NOMO-1 treated with DMSO at 0.1 percent for 48 hours (cell line): ENCODE measurements at regions not wholly inside any gene's neighbourhood (a gene's known extent, or its start where the extent isn't known, plus 50 kb on each side); places are given as distances from the start of the nearest gene placed in this dataset.
"Not testable (repeated sequence)": the region's sequence is repeated elsewhere in the genome, so short reads cannot be mapped to it uniquely, and the experiment has no call there.

Experiments used
- DNase-seq: peaks from one replicate; lab custom pipeline; 2025; ENCODE audit not compliant: unreplicated experiment; lab: John Stamatoyannopoulos, UW

DNA sequence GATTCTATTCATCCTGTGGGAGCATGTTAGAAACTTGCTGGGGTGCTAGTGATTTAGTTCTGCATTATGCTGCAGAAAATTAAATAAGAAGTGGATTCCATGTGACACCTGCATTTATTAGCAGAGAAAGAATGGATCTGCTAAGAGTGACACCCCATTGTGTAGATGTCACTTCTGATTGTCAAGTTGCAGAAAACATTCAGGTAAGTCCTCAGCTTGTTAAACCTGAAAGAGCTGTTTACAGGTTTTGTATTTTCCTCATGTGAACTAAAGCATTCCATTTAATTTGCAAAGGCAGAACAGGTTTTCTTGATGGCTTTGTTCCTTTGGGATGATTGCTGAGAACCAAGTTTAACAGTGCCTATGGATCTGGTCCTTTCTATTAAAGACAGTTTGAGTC lies 238.7 kb downstream of the ABCC12 start:
- DNase-seq = no peak

DNA sequence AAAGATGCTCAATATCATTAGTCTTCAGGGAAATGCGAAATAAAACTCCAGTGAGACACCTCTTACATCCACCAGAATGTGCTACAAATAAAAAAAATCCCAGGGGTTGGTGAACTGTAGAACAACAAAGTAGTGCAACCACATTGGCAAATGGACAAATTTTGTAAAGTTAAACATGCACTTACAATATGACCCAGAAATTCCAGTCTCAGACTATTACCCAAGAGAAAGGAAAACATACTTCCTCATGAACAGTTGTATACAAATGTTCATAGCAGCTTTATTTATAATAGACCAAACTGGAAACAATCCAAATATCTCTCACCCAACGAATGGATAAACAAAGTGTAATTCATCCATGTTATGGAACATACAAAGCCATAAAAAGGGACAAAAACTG lies 239.5 kb downstream of the ABCC12 start:
- no peak for DNase-seq

DNA sequence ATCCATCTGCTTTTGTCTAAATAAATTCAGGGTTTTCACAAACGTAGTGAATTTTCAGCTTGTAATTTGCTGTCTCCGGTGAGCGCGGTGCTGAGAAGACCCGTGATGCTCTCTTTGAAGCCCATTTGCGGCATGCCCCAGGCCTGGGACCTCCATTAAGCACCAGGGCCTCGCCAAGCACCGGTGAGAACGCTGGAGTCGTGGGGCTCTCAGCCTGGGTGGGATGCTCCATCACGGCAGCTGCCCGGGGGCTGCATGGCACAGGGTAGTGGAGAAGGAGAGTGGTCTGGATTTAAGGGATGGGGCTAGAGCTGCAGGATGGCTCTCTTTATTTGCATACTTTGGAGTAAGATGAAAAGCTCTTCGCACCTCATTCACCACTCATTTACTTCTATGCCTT lies 248.7 kb downstream of the ABCC12 start:
- DNase-seq = no peak

GRCh38 chr16:47905771-47906170 lies 250.0 kb downstream of the ABCC12 start:
- no peak for DNase-seq

- no peak for DNase-seq
Measured at GRCh38 chr16:47904691-47905090, 251.1 kb downstream of the ABCC12 start.

GRCh38 chr16:47903470-47903869 lies 252.3 kb downstream of the ABCC12 start:
- no peak for DNase-seq

DNA sequence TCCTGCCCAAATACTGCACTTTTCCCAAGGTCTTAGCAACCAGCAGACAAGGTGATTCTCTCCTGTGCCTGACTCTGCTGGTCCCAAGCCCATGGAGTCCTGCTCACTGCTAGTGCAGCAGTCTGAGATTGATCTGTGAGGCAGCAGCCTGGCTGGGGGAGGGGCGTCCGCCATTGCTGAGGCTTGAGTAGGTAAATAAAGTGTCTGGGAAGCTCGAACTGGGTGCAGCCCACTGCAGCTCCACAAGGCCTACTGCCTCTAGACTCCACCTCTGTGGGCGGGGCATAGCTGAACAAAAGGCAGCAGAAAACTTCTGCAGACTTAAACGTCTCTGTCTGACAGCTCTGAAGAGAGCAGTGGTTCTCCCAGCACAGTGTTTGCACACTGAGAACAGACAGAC lies 258.7 kb downstream of the ABCC12 start:
- DNase-seq = not testable (repeated sequence)

- DNase-seq = no peak
Measured at GRCh38 chr16:47895146-47895545, 260.6 kb downstream of the ABCC12 start.

- DNase-seq = no peak
Measured at GRCh38 chr16:47892999-47893398, 262.8 kb downstream of the ABCC12 start.

GRCh38 chr16:47888734-47889133 lies 267.1 kb downstream of the ABCC12 start:
- no peak for DNase-seq

DNA sequence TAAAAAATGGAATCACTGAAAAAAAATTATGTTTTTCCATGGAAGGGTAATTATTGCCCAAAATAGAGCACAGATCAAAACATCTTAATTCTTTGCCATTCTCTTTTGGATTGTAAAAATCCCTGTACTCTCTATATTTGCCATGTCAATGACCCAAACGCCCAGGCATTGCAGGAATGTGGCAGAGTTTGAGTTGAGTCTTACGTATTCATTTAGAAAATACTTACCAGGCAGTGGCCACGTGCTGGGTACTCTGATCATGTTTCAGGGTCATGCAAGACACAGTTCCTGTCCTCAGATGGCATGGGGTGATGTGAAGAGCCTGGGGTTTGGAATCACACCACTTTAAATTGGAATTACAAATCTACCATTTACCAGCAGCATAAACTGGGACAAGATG lies 267.7 kb downstream of the ABCC12 start:
- no peak for DNase-seq

DNA sequence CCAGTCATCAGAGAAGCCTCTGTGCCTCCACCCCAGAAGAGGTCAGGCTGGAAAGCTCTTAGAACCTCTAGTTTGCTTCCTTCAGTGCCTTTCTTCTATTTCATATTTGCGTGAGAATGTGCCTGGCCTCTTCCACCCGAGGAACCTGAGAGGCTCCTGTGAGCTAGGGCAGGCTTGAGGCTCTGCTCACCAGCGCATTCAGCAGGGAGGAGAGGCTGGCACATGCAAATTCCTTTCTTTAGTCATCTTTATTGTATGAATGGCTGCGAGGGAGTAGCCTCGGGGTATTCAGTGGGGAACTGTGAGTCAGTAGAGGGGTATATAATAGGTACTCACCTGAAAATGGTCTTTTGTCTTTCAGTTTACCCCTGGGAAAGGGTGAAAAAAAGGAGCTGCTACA lies 268.3 kb downstream of the ABCC12 start:
- no peak for DNase-seq

DNA sequence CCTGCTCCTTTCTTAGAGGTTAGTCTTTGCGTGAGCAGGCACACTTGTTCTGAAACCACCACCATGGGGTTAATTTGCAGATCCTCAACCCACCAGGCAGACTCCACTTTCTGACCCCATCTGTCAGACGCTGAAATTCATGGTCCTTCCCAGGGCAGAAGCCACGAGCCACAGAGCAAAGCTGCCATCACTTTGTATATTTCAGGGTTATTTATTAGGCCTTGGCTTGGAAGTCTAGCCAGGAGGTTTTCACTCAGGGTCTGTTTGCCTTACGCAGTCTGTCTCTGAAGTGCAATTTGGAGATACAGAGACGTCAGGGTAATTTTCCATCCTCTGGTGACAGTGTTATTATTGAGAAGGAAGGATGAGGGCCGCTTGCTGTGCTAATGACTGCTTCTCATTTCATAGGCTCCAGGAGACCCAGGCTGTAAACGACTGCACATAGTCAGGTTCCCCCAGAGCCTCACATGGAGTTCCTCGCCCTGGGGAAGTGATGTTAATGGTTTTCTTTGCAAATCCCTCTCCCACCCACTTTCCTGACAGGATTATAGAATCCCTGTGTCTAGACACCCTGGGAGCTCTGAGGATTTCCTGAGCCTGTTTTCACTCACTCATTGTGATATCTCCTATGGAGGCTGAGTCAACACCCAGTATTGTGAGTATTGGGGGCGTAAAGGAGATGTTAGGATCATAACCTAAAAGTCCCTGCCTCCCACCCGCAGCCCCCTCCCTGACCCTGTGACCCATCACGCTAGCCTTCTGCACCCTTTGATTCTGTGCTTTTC lies 269.0 kb downstream of the ABCC12 start:
- DNase-seq = no peak

- no peak for DNase-seq
Measured at GRCh38 chr16:47886139-47886538, 269.7 kb downstream of the ABCC12 start.

DNA sequence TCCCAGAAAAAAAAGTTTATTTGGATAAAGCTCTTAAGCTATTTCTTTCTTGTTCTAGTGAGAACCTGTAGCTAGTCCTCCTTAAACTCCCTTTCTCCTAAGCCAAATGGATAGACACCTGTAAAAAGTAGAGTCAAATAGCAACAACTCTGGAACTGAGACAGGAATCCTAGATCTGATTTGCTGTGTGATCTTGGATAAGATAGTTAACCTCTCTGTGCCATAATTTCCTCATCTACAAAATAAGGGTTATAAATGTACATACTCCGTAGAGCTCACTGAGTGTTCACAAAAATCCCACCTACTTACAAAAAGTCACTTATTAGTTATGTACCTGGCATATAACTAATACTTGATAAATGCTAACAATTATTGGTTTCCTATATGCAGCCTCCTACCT lies 270.3 kb downstream of the ABCC12 start:
- DNase-seq = no peak

DNA sequence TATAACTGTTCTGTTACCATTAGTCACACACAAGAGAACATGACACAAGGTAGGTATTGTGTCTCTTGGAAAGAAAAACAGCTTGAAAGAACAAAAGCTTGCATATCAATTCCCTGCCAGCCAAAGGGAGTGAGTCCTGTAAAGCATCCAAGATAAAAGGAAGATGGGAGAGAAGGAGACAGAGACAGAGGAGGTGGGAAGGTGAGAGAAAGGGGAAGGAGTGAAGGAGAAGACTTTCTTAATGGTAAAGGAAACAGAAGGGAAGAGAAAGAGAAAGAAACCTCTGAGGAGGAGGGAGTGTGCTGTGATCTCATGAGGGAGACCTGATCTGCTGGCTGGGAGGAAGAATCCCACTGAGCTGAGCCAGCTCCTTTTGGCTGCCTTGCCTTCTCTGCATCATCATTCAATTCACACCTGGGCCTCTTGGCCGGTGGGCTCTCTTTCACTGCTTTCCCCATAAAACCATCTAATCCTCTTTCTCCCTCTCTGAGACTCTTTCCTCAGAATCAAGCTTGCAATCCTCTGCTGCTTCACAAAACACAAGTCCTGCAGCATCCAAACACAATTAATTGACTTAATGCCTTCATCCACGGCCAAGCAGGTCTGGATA lies 271.6 kb downstream of the ABCC12 start:
- no peak for DNase-seq

- no peak for DNase-seq
Measured at GRCh38 chr16:47881574-47881973, 274.2 kb downstream of the ABCC12 start.

DNA sequence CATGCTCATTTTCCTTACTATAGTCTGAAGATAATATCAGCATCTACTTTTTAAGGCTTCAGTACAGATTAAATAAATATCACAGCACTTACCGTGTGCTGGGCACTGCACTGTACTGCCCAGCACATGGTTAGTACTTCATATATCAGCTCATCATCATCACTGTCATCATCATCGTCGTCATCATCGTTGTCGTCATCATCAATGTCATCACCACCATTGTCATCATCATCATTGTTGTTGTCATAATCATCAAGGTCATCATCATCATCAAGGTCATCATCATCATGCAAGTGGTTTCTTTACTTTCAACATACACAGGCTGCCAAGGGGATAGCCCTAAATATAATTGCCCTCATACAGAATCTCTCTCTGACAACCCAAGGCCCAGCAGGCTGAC lies 275.1 kb downstream of the ABCC12 start:
- DNase-seq = no peak

GRCh38 chr16:47877166-47877565 lies 278.6 kb downstream of the ABCC12 start:
- no peak for DNase-seq

GRCh38 chr16:47876511-47876910 lies 279.3 kb downstream of the ABCC12 start:
- DNase-seq = no peak

DNA sequence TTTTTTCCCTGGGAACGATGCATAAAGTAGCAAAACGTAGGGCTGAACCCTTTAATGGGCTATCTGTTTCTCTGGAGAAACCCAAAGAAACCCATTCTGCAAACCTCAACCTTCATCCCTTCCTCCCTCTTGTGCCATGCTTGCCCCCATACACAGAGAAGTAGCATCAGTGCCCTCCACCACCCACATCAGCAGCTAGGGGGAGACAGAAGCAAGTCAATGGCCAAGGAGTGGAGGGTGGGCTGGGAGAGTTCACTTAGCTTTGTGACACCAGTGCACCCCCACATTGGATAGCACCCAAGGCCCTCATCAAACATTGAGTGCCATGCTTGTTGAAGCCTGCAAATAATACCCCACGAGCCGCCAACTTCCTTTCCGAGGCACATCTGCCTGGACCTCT lies 282.4 kb downstream of the ABCC12 start:
- no peak for DNase-seq

DNA sequence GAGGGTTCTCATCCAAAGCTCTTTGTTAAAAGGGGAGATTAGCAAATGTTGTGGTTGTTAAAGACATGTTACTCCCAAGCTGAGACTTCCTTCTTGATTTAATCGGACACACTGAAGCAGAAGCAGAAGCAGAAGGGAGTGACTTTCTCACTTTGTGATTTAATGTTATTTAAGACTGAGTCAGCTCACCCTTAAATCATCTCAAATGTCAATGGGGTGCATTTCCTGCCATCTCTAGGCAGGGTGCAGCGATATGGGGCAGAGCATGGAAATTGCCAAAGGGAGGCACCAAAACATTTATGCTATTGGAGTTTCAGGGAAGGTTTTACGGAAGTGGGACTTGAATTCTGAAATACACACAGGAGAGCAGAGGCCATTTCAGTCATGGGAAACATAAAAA lies 283.6 kb downstream of the ABCC12 start:
- no peak for DNase-seq

GRCh38 chr16:47866423-47866822 lies 289.4 kb downstream of the ABCC12 start:
- no peak for DNase-seq
